ENCODE measurements at regions not wholly inside any gene's neighbourhood (a gene's known extent, or its start where the extent isn't known, plus 50 kb on each side); places are given as distances from the start of the nearest gene placed in this dataset.
"Not testable (repeated sequence)": the region's sequence is repeated elsewhere in the genome, so short reads cannot be mapped to it uniquely, and the experiment has no call there.

GRCh38 chr1:219051547-219051946 is 122.1 kb upstream of the LYPLAL1 start:
- ChIA-PET POLR2A (no interaction called here), CTCF (no interaction called here)
- Histone ChIP-seq H3K27ac (ENCODE audit: low read depth, low read length) (no peak overlapping the region), H3K4me3 (ENCODE audit: low read length) (no peak overlapping the region), H3K9me3 (ENCODE audit: low read length) (no peaks in the 10 kb centered on the region), H3K4me1 (ENCODE audit: insufficient read depth, low read length) (no peaks in the 10 kb centered on the region), H3K36me3 (ENCODE audit: insufficient read depth, low read length) (no peaks in the 10 kb centered on the region), H3K27me3 (ENCODE audit: insufficient read depth, low read length, poor library complexity, severe bottlenecking) (no peaks in the 10 kb centered on the region)
- Mint-ChIP-seq H3K9me3 (peaks cover 0 to 11% (median 4%) of the 10 kb centered on the region in 5 donors), H3K4me1 (no peaks in the 10 kb centered on the region), H3K36me3 (no peaks in the 10 kb centered on the region), H3K4me3 (no peak overlapping the region), H3K27ac (no peak overlapping the region), H3K27me3 (peaks cover 0 to 1% of the 10 kb centered on the region in 2 donors)
- DNase-seq, result no peak

GRCh38 chr1:219058891-219059820 is 114.5 kb upstream of the LYPLAL1 start:
- H3K27me3 ChIP-seq (ENCODE audit: insufficient read depth, low read length, poor library complexity, severe bottlenecking), result no peaks in the 10 kb centered on the region
- no peak overlapping the region for H3K27ac Mint-ChIP-seq
- no peak overlapping the region for H3K27ac ChIP-seq (ENCODE audit: low read depth, low read length)
- H3K4me3 Mint-ChIP-seq, result no peak overlapping the region
- CTCF ChIA-PET, result no interaction called here
- POLR2A ChIA-PET, result no interaction called here
- no peak for DNase-seq
- no peaks in the 10 kb centered on the region for H3K36me3 ChIP-seq (ENCODE audit: insufficient read depth, low read length)
- H3K27me3 Mint-ChIP-seq, result no peaks in the 10 kb centered on the region
- no peaks in the 10 kb centered on the region for H3K4me1 ChIP-seq (ENCODE audit: insufficient read depth, low read length)
- no peaks in the 10 kb centered on the region for H3K9me3 ChIP-seq (ENCODE audit: low read length)
- H3K9me3 Mint-ChIP-seq, result peaks cover 0 to 12% (median 11%) of the 10 kb centered on the region in 5 donors
- no peaks in the 10 kb centered on the region for H3K36me3 Mint-ChIP-seq
- H3K4me3 ChIP-seq (ENCODE audit: low read length), result no peak overlapping the region
- H3K4me1 Mint-ChIP-seq, result no peaks in the 10 kb centered on the region

GRCh38 chr1:219060798-219061197 is 112.9 kb upstream of the LYPLAL1 start:
- H3K4me1 Mint-ChIP-seq, result no peaks in the 10 kb centered on the region
- H3K4me3 Mint-ChIP-seq, result no peak overlapping the region
- no peak overlapping the region for H3K27ac Mint-ChIP-seq
- ChIA-PET CTCF (no interaction called here), POLR2A (no interaction called here)
- Histone ChIP-seq H3K4me3 (ENCODE audit: low read length) (no peak overlapping the region), H3K27me3 (ENCODE audit: insufficient read depth, low read length, poor library complexity, severe bottlenecking) (no peaks in the 10 kb centered on the region), H3K9me3 (ENCODE audit: low read length) (no peaks in the 10 kb centered on the region), H3K36me3 (ENCODE audit: insufficient read depth, low read length) (no peaks in the 10 kb centered on the region), H3K4me1 (ENCODE audit: insufficient read depth, low read length) (no peaks in the 10 kb centered on the region), H3K27ac (ENCODE audit: low read depth, low read length) (no peak overlapping the region)
- H3K27me3 Mint-ChIP-seq, result no peaks in the 10 kb centered on the region
- peaks cover 0 to 12% (median 9%) of the 10 kb centered on the region in 5 donors for H3K9me3 Mint-ChIP-seq
- no peaks in the 10 kb centered on the region for H3K36me3 Mint-ChIP-seq
- no peak for DNase-seq

- H3K9me3 Mint-ChIP-seq, result peaks cover 0 to 12% (median 5%) of the 10 kb centered on the region in 5 donors
- H3K4me3 Mint-ChIP-seq, result no peak overlapping the region
- no peaks in the 10 kb centered on the region for H3K4me1 Mint-ChIP-seq
- H3K27me3 Mint-ChIP-seq, result no peaks in the 10 kb centered on the region
- H3K27ac Mint-ChIP-seq, result no peak overlapping the region
- no peak overlapping the region for H3K4me3 ChIP-seq (ENCODE audit: low read length)
- H3K27me3 ChIP-seq (ENCODE audit: insufficient read depth, low read length, poor library complexity, severe bottlenecking), result no peaks in the 10 kb centered on the region
- ChIA-PET CTCF (no interaction called here), POLR2A (no interaction called here)
- H3K4me1 ChIP-seq (ENCODE audit: insufficient read depth, low read length), result no peaks in the 10 kb centered on the region
- no peak for DNase-seq
- H3K9me3 ChIP-seq (ENCODE audit: low read length), result no peaks in the 10 kb centered on the region
- H3K36me3 ChIP-seq (ENCODE audit: insufficient read depth, low read length), result no peaks in the 10 kb centered on the region
- H3K27ac ChIP-seq (ENCODE audit: low read depth, low read length), result no peak overlapping the region
- no peaks in the 10 kb centered on the region for H3K36me3 Mint-ChIP-seq
Observed at GRCh38 chr1:219062161-219062560, 111.5 kb upstream of the LYPLAL1 start.

- Histone ChIP-seq H3K27me3 (ENCODE audit: insufficient read depth, low read length, poor library complexity, severe bottlenecking) (no peaks in the 10 kb centered on the region), H3K9me3 (ENCODE audit: low read length) (no peaks in the 10 kb centered on the region), H3K4me1 (ENCODE audit: insufficient read depth, low read length) (no peaks in the 10 kb centered on the region), H3K36me3 (ENCODE audit: insufficient read depth, low read length) (no peaks in the 10 kb centered on the region), H3K27ac (ENCODE audit: low read depth, low read length) (no peak overlapping the region), H3K4me3 (ENCODE audit: low read length) (no peak overlapping the region)
- H3K36me3 Mint-ChIP-seq, result no peaks in the 10 kb centered on the region
- H3K27me3 Mint-ChIP-seq, result no peaks in the 10 kb centered on the region
- no peaks in the 10 kb centered on the region for H3K4me1 Mint-ChIP-seq
- H3K27ac Mint-ChIP-seq, result no peak overlapping the region
- DNase-seq, result no peak
- H3K9me3 Mint-ChIP-seq, result peaks cover 4 to 8% (median 7%) of the 10 kb centered on the region in 5 donors
- no peak overlapping the region for H3K4me3 Mint-ChIP-seq
- ChIA-PET CTCF (no interaction called here), POLR2A (no interaction called here)
Observed at GRCh38 chr1:219066098-219066497, 107.6 kb upstream of the LYPLAL1 start.

- no peak overlapping the region for H3K4me3 ChIP-seq (ENCODE audit: low read length)
- POLR2A ChIA-PET, result no interaction called here
- no peaks in the 10 kb centered on the region for H3K36me3 Mint-ChIP-seq
- H3K9me3 Mint-ChIP-seq, result peaks cover 4 to 8% (median 7%) of the 10 kb centered on the region in 5 donors
- no peaks in the 10 kb centered on the region for H3K36me3 ChIP-seq (ENCODE audit: insufficient read depth, low read length)
- H3K27me3 Mint-ChIP-seq, result no peaks in the 10 kb centered on the region
- no peaks in the 10 kb centered on the region for H3K4me1 Mint-ChIP-seq
- DNase-seq, result no peak
- H3K9me3 ChIP-seq (ENCODE audit: low read length), result no peaks in the 10 kb centered on the region
- CTCF ChIA-PET, result no interaction called here
- H3K27me3 ChIP-seq (ENCODE audit: insufficient read depth, low read length, poor library complexity, severe bottlenecking), result no peaks in the 10 kb centered on the region
- no peak overlapping the region for H3K4me3 Mint-ChIP-seq
- no peak overlapping the region for H3K27ac ChIP-seq (ENCODE audit: low read depth, low read length)
- no peak overlapping the region for H3K27ac Mint-ChIP-seq
- H3K4me1 ChIP-seq (ENCODE audit: insufficient read depth, low read length), result no peaks in the 10 kb centered on the region
Observed at GRCh38 chr1:219066631-219067349, 106.9 kb upstream of the LYPLAL1 start.

GRCh38 chr1:219067350-219067712 is 106.3 kb upstream of the LYPLAL1 start:
- Histone ChIP-seq H3K4me1 (ENCODE audit: insufficient read depth, low read length) (no peaks in the 10 kb centered on the region), H3K36me3 (ENCODE audit: insufficient read depth, low read length) (no peaks in the 10 kb centered on the region), H3K9me3 (ENCODE audit: low read length) (no peaks in the 10 kb centered on the region), H3K4me3 (ENCODE audit: low read length) (no peak overlapping the region), H3K27ac (ENCODE audit: low read depth, low read length) (no peak overlapping the region), H3K27me3 (ENCODE audit: insufficient read depth, low read length, poor library complexity, severe bottlenecking) (no peaks in the 10 kb centered on the region)
- H3K4me3 Mint-ChIP-seq, result no peak overlapping the region
- no peaks in the 10 kb centered on the region for H3K4me1 Mint-ChIP-seq
- no peaks in the 10 kb centered on the region for H3K27me3 Mint-ChIP-seq
- H3K36me3 Mint-ChIP-seq, result no peaks in the 10 kb centered on the region
- H3K27ac Mint-ChIP-seq, result no peak overlapping the region
- no peak for DNase-seq
- POLR2A ChIA-PET, result no interaction called here
- peaks cover 6 to 8% (median 8%) of the 10 kb centered on the region in 5 donors for H3K9me3 Mint-ChIP-seq
- CTCF ChIA-PET, result no interaction called here

GRCh38 chr1:219070395-219070794 is 103.3 kb upstream of the LYPLAL1 start:
- POLR2A ChIA-PET; H3K4me1 Mint-ChIP-seq; H3K36me3 ChIP-seq (ENCODE audit: insufficient read depth, low read length); H3K4me3 Mint-ChIP-seq; DNase-seq; H3K4me3 ChIP-seq (ENCODE audit: low read length); H3K36me3 Mint-ChIP-seq; H3K4me1 ChIP-seq (ENCODE audit: insufficient read depth, low read length); H3K27me3 Mint-ChIP-seq; CTCF ChIA-PET; H3K27ac Mint-ChIP-seq; H3K27ac ChIP-seq (ENCODE audit: low read depth, low read length); H3K9me3 ChIP-seq (ENCODE audit: low read length); H3K27me3 ChIP-seq (ENCODE audit: insufficient read depth, low read length, poor library complexity, severe bottlenecking): not testable (repeated sequence)
- peaks cover 6 to 12% (median 9%) of the 10 kb centered on the region in 5 donors for H3K9me3 Mint-ChIP-seq
